GM21529 (cell line): ENCODE measurements at regions not wholly inside any gene's neighbourhood (a gene's known extent, or its start where the extent isn't known, plus 50 kb on each side); places are given as distances from the start of the nearest gene placed in this dataset.

Experiments used
- ATAC-seq: cut with Tn5 transposase; IDR thresholded peaks from one replicate; pipeline ENCODE4 v1.9.1; 2021; ENCODE audit not compliant: unreplicated experiment

DNA sequence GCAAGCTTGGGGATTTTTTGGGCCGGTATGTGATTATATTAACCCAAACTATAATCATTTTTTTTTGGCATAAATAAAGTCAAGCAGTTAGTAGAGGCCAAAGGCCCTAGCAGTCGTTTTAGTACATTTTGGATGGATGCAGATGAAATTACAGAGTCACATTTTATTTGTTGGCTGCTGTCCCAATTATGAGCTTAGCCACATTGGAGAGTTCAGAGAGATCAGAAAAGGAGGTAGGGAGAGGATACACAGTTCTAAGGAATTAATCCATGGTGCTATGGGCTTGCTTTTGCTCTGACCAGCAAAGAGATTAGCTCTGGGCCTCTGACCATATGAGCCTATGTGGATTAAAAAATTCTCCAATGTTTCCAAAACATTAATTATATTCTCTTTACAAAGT lies 395.1 kb downstream of the RAPGEF2 start:
- ATAC-seq = no peak

DNA sequence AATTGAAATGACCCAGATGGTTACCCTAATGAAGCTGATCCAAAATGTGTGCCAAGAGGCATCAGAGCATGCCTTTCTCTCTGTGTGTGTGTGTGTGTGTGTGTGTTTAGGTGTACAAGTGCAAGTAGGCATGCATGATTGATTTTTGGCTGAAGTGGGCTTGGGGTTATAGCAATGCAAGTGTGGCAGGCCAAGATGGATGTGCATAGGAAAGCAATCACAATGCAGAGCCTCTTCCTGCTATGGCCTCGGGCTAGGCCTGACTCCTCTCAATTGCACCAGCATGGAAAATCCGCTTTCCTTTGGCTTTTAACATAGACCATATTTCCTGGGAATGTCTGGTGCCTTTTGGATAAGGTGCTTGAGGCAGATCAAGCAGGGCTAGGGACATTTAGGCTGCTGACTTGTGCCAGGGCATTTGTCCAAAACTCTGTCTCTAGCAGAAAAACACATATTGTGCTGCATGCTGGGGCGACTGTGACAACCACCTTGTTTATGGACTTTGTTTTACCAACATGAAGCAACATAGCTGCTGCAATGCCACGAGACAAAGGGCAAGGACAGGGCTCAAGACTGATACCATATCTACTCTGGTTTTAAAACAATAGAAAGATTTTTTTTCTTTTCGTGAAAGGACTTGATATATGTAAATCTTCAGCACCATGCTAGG lies 395.7 kb downstream of the RAPGEF2 start:
- ATAC-seq = no peak

DNA sequence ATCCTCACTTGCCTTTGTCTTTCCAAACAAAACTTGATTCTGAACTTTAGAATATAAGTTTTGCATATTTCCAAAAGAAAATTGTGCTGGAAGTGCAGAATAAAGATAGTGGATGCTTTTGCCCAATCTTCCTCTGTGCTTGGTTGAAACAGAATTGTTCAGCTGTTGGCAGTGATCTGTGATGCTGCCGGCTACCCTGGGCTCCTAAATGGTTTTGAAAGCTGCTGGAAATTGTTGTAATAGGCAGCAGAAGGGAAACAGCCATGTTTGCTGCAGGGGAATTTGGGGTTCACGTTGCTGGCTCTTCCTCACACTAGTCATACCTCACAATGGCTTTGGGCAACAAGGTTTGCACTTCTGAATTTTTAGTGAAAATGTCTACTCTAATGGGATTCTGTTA lies 398.0 kb downstream of the RAPGEF2 start:
- ATAC-seq = no peak

DNA sequence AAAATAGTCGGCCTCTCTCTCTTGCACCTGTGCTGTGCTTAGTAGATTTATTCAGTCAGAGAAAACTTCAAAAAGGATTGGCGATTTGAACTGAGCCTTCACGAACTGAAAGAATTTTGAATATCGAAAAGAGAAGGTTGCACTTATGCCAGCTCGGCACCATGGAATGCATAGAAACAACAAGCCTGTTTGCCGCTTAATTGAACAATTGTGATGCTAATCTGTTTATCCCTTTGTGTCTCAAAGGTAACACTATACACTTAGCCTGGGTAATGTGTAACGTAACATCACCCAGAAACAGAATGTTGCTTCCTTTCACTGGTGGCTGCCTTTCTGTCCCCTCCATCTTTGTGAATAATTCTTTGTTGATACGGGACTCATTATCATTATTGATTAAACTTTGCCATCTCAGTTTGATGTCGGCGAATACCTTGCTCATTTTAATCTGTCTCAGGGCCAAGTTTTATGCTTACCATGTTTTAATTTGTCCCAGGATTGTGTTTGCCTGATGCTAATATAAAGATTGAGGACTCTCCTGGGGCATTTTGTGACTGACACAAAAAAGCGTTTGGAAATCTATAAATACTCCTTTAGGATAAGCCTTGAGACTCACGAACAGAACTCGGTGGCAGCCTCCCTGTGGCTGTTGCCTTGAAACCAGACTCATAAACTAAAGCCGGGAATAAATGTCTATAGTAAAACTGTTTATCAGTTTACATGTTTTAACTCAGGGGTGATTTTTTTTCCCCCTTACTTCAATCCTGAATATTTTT lies 400.5 kb downstream of the RAPGEF2 start:
- ATAC-seq = no peak

DNA sequence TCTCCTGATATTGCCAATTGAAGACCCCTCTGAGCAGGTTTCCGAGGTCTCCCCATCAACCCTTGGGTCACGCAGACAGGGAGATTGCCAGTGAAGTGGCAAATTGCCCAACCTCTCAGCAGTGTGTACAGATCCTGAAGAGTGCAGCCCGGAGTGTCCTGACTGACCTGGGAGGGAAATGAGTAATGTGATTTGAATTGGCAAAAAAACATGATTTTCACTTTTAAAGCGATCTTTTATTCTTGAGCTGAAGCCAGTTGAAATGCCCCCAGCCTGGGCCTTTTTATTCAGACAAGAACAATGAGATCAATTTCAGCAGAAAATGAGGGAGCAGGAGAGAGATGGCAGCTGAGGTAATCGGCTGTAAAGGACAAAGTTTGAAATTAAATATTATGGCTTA lies 401.8 kb downstream of the RAPGEF2 start:
- ATAC-seq = no peak

DNA sequence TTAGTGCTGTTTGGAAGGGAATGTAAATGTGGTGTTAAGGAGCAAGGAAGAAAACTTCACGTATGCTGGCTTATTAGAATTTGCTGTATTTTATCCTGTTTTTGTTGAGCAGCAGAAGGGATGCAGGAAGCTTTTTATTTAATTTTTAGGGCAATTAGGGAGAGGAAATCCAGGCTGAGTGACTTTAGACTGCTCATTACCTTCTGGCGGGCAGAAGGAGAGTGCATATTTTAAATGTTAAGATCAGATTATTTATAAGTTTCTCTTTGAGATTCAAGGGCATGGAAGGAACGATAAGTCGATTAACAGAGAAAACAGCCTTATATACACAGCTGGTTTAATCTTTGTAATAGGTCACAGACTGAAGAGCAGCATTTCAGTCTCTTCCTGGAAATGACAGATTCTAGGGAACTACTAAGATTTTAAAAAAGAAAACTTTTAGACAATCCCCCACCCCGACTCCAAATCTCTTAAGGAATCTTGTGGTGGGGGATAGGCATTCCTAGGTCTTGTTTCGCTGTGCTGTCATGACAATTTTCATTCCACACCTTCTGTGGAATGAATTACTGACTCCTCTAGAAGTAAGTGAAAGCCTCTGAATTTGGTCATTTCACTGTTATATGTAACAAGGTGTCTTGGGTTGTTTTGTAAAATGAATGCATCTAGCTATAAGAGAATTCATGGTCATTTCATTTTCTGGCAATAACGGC lies 402.5 kb downstream of the RAPGEF2 start:
- ATAC-seq = no peak

DNA sequence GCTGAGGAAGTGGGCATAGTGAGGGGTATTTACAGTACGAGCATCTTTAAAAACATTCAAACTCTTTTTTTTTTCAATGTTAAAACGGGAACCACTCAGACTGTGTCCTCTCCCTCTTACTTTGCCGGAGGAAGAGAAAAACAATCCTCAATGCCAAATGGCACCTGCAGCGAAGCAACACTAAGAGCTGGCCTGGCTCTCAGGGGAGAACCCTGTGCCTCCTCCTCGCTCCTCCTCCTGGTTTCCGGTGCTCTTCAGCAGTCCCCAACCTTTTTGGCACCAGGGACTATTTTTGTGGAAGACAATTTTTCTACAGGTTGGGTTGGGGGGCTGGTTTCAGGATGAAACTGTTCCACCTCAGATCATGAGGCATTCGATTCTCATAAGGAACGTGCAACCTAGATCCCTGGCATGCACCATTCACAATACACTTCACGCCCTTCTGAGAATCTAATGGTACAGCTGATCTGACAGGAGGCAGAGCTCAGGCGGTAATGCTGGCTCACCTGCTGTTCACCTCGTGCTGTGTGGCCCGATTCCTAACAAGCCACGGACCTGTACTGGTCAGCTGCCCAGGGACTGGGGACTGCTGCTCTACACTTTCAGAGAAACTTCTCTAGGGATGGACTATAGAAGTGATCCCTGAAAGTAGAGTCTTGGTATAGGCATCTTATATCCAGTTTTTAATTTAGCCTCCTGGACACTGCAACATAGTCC lies 404.1 kb downstream of the RAPGEF2 start:
- no peak for ATAC-seq

DNA sequence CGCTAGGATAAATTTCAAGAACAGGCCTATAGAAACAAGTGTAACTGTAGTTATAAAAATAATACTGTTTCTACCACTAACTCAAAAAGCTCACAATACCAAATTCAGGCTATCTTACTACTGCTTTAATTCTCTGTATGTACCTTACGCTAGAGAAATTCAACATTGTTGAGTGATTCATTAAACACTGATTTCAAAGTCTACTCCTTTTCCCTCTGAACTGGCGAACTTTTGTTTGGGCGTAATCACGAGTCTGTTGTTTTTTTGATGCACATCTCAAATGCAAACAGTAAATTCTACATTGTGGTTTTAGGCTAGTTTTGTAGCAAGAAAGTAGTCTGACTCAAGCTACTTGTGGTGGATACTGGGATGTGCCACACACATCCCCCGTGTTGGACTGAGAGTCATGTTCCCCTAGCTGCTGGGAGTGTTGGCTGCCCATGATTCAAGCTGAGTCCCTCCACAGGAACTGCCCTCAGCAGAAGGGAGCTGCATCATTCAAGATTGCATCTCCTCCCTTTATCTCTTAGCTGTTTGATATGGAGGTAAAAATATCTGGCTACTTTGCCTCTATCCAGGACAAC lies 406.1 kb downstream of the RAPGEF2 start:
- no peak for ATAC-seq

DNA sequence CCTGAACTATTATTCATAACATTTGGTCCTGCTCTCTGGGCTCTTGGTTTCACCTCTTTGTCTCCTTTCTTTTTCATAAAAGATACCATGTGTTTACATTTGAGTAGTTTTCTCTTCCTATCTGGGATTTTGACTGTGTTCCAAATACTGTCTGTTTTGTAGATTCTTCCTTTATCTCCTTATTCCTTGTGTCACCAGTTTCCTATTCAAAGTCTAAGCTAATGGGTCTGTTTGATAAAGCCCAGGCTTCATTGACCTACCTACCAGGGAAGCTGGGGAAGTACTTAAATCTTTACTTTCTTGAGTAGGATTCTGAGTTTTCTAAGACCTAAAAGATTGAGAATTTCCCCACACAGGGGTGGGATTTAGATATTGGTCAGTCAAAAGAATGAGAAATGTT lies 409.5 kb downstream of the RAPGEF2 start:
- no peak for ATAC-seq

DNA sequence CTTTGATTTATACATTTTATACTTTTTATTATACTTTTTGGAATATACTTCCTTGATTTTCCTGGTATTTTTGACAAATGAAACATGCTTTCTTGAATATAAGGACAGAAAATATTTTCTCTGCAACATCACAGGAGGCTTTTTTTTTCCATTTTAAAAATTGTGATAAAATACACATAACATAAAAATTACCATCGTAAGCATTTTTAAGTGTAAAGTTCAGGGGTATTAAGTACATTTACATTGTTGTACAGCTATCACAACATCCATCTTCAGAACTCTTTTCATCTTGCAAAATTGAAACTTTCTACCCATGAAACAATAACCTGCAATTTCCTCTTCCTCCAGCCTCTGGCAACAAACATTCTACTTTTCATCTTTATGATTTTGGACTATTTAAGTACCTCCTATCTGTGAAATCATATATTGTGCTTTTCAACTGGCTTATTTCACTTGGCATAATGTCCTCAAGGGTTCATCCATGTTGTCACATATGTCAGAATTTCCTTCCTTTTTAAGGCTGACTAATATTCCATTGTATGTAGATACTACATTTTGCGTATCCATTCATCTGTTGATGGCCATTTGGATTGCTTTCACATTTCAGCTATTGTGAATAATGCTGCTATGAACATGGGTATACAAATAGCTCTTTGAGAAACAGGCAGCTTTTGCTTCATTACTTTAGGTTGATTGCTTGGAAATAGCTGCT lies 412.6 kb downstream of the RAPGEF2 start:
- no peak for ATAC-seq

DNA sequence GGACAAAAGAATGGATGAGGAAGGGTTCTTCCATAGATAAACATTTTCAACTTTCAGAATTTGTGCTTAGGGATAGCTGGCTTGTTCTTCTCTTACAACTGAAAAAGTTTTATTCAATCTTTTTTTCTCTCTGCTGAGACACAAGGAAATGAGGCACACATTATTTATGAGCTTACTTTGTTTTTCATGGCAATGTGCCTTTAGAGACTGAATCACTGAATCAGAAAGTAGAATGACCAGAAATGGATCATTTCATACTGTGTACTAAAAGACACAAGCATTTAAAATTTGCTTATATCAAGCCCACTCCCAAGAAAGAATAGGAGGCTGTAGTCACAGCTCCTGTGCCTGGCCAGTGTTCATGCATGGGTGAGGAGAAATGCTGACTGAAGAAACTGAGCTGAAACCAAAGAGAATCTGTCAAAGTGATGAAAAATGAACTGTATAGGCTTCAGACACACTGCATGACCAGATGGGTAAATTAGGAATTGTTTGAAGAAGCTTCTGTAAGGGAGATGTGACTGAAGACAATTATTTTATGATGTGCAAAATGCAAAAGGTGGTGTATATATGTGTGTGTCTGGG lies 413.8 kb downstream of the RAPGEF2 start:
- ATAC-seq = no peak

DNA sequence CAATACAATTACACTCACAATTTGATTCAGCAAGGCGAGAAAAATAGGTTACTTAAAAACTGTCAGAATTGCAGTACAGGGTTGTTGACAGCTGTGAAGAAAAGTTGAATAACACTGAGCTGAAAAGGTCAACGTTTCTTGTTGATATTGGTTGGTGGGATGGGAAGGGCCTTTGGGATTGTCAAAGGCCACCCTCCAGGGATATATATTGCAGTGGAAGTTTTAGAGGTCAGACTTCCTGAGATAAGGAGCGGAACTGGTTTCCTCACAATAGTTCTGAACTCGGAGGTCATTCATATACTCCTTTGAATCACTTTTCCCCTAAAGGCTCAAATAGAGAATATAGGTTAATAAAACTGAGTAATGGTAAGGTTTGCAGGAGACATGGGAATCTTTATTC lies 417.2 kb downstream of the RAPGEF2 start:
- no peak for ATAC-seq

DNA sequence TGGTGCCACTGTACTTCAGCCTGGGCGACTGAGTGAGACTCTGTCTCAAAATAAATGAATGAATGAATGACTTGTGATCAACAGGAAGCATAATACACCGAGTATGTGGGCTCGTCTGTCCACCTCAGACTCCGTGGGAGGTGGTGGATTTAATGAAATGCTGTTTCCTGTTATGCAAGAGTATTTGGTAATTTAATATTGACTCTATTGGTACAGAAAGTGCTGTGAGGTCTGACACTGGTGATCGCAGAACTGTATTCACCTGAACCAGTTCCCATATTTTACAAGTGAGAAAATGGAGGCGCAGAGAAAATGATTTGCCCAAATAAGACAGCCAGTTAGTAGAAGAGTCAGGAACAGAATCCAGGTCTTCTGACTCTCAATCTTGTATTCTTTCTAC lies 423.3 kb downstream of the RAPGEF2 start:
- no peak for ATAC-seq

DNA sequence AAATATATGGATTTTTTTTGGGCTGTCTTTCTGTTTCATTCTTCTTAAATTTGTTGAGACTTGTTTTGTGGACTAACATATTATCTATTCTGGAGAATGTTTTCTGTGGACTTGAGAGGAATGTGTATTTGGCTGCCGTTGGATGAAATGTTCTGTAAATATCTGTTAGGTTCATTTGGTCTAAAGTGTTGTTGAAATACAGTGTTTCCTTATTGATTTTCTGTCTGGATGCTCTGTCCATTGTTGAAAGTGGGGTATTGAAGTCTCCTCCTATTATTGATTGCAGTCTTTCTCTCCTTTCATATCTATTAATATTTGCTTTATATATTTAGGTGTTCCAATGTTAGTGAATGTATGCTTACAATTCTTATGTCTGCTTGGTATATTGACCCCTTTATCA lies 431.8 kb downstream of the RAPGEF2 start:
- no peak for ATAC-seq

DNA sequence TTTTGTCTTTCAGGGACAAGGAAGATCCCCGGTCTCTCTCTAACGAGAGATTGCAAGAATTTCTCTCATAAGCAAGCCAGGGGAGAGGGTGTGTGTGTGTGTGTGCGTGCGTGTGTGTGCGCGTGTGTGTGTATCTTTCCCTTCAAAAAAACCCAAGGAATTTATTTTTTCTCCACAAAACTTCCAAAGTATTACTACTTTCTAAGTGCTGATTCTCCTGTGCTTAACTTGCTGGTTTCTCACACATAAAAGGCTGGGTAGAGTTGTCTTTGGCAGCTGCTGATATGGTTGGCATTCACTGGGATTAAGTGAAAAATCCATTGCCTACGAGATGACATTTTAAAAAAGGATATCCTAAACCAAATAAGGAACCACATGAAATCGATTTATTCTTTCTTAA lies 435.7 kb downstream of the RAPGEF2 start:
- no peak for ATAC-seq

DNA sequence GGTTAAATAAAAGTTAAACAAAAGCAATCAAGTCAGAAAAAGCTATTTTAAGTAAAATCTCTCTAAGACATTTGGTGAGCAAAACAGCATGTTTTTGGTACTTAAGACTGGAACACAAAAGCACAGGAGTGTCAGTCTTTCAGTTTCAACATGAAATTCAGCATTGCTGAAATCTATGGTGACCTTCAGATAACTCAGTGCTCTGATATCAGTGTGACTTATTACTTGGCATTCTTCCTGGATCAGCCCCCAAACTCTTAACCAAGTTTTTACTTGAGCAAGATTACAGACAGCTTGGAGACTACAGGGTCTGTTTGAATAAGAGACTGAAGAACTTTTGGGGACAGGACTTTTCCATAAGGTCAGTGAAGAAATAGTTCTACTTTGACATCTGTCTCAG lies 437.2 kb downstream of the RAPGEF2 start:
- ATAC-seq = no peak

DNA sequence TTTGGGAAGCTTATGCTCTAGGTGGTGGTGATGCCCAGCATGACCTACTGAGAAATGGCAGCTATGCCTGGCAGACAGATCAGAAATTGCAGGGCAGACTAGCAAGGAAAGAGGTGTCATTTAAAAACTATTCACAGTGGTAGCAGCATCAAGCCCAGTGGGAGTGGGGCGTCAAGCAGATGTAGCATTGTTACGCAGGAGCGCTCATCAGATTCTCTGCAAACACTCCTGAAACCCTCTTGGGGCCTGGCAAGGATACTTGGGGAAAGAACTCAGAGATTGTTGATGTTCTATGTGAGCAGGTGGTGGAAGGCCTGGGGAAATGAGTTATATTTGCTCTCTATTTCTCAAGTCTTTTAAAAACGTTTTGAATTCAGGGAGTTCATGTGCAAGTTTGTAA lies 437.6 kb downstream of the RAPGEF2 start:
- ATAC-seq = no peak

DNA sequence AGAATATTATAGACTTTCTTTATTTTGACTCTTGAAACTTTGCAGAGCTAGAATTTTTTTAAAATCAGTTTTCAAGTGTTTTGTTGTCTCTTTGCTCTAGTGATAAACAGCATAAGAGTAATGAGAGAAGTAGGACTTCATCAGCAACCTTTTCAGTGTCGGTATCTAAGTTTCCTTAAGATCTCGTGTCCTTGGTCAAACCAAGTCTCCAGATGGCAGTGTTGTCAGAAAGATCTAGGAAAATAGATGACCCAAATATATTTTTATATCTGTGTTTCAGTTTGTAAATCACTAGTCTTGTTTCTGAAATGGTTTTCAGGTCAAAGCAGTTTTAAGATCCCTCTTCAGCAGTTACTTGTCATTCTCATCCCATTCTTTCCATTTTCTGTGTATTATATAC lies 438.3 kb downstream of the RAPGEF2 start:
- no peak for ATAC-seq

DNA sequence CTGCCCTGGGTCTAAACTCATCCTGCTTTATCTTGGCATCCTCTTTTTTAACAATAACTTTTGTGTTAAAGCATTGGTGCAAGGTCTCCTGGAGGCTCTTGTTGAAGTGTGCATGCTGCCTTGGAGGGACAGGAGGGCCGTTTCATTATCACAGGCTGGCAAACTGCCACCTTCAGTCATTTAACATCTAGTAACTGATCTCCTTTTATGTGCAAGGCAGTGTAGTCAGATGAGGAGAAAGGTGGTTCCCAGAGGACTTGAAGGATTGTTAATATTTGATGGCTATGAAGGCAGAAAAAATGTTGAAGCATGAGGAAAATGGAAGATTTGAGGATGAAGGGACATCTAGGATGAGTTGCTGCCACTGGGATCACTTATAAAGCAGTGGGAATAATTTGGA lies 439.4 kb downstream of the RAPGEF2 start:
- ATAC-seq = no peak

DNA sequence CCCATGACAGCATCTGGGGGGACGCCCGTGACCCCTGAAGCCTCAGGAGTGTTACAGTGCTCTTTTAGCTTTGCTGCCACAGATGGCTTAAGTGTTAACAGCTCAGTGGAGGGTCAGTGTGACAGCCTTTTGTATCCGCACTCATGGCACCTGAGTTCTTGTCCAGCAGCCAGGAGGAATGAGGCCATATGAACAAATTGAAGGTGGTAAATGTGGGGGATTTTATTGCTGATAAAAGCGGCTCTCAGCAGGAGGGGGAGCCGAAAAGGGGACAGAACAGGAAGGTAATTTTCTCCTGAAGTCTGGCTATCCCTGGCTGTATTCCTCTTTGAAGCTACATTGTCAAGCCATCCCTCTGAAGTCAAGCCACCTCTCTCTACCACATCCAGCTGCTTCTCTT lies 441.0 kb downstream of the RAPGEF2 start:
- no peak for ATAC-seq
